Thyroid gland (tissue), 4 donors: ENCODE measurements at regions not wholly inside any gene's neighbourhood (a gene's known extent, or its start where the extent isn't known, plus 50 kb on each side); places are given as distances from the start of the nearest gene placed in this dataset.

Experiments
- CTCF ChIP-seq, 6 experiments: fragments of 200-600 bp in 3 of 6; fragments of 450-650 bp in 3 of 6; sonication (generic) in 3 of 6; IDR thresholded peaks; one replicate each; pipeline ENCODE4 v1.5.1; 2016 to 2019; ENCODE audit warnings: antibody characterized with exemption in 6 of 6, mild to moderate bottlenecking in 2 of 6, inconsistent platforms in 1 of 6, moderate library complexity in 1 of 6
- POLR2A ChIP-seq, 2 donors: fragments of 450-650 bp; IDR thresholded peaks; one replicate each; pipeline ENCODE4 v1.6.1; 2017; ENCODE audit warnings: antibody characterized with exemption in 2 of 2, mild to moderate bottlenecking in 2 of 2, moderate library complexity in 1 of 2

- TF ChIP-seq POLR2A (IDR thresholded peaks at IDR 0.05), result no peak
- TF ChIP-seq CTCF (IDR thresholded peaks at IDR 0.05), result no peak
These were observed 736.6 kb downstream of the DHX35 start for GRCh38 chr20:39698752-39699151.
